ENCODE measurements at regions not wholly inside any gene's neighbourhood (a gene's known extent, or its start where the extent isn't known, plus 50 kb on each side); places are given as distances from the start of the nearest gene placed in this dataset.
"Not testable (repeated sequence)": the region's sequence is repeated elsewhere in the genome, so short reads cannot be mapped to it uniquely, and the experiment has no call there.

GRCh38 chr6:74720923-74721322, 484.9 kb downstream of the COL12A1 start:
- no peaks in the 10 kb centered on the region for H3K9me3 ChIP-seq
- H3K36me3 ChIP-seq: no peaks in the 10 kb centered on the region
- no peak for TF ChIP-seq CTCF (IDR thresholded peaks at IDR 0.05)
- no peaks in the 10 kb centered on the region for H3K27me3 ChIP-seq
- no peak overlapping the region for H3K4me3 ChIP-seq (ENCODE audit: low read depth in 1 of 2, low read length in 1 of 2)
- H3K27ac ChIP-seq: no peak overlapping the region
- no peaks in the 10 kb centered on the region for H3K4me1 ChIP-seq (ENCODE audit: control insufficient read depth in 1 of 2, insufficient read depth in 1 of 2, low read depth in 1 of 2, low read length in 1 of 2)

- Histone ChIP-seq H3K36me3 (no peaks in the 10 kb centered on the region), H3K4me3 (ENCODE audit: low read depth in 1 of 2, low read length in 1 of 2) (no peak overlapping the region), H3K9me3 (no peaks in the 10 kb centered on the region), H3K27ac (no peak overlapping the region), H3K27me3 (no peaks in the 10 kb centered on the region), H3K4me1 (ENCODE audit: control insufficient read depth in 1 of 2, insufficient read depth in 1 of 2, low read depth in 1 of 2, low read length in 1 of 2) (no peaks in the 10 kb centered on the region)
- no peak for TF ChIP-seq CTCF (IDR thresholded peaks at IDR 0.05)
Measured at GRCh38 chr6:74717591-74717990, 488.3 kb downstream of the COL12A1 start.

- H3K36me3 ChIP-seq: no peaks in the 10 kb centered on the region
- no peak overlapping the region for H3K4me3 ChIP-seq (ENCODE audit: low read depth in 1 of 2, low read length in 1 of 2)
- H3K27me3 ChIP-seq: no peaks in the 10 kb centered on the region
- H3K9me3 ChIP-seq: no peaks in the 10 kb centered on the region
- H3K4me1 ChIP-seq (ENCODE audit: control insufficient read depth in 1 of 2, insufficient read depth in 1 of 2, low read depth in 1 of 2, low read length in 1 of 2): no peaks in the 10 kb centered on the region
- H3K27ac ChIP-seq: no peak overlapping the region
- TF ChIP-seq CTCF (IDR thresholded peaks at IDR 0.05): no peak
Measured at GRCh38 chr6:74715355-74716085, 490.3 kb downstream of the COL12A1 start.

DNA sequence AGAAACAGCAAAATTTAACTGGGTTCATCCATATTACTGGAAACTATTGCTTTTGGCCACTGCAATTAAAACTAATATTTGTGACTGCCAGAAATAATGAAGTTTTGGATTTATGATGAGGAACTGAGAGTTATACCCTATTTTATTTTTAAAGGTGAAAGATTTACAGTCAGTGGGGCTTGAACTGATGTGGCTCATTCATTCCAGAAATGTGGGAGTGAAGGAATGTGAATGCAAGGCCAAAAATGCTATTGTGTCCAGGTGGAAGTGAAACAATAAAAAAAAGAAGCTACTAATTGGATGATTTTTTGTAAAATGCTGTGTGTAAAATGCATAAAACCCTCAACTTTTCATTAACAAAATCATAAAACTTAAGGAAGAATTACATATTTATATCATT, 491.9 kb downstream of the COL12A1 start:
- H3K9me3 ChIP-seq: no peaks in the 10 kb centered on the region
- TF ChIP-seq CTCF (IDR thresholded peaks at IDR 0.05): no peak
- H3K36me3 ChIP-seq: no peaks in the 10 kb centered on the region
- no peaks in the 10 kb centered on the region for H3K4me1 ChIP-seq (ENCODE audit: control insufficient read depth in 1 of 2, insufficient read depth in 1 of 2, low read depth in 1 of 2, low read length in 1 of 2)
- H3K27ac ChIP-seq: no peak overlapping the region
- no peak overlapping the region for H3K4me3 ChIP-seq (ENCODE audit: low read depth in 1 of 2, low read length in 1 of 2)
- H3K27me3 ChIP-seq: no peaks in the 10 kb centered on the region

DNA sequence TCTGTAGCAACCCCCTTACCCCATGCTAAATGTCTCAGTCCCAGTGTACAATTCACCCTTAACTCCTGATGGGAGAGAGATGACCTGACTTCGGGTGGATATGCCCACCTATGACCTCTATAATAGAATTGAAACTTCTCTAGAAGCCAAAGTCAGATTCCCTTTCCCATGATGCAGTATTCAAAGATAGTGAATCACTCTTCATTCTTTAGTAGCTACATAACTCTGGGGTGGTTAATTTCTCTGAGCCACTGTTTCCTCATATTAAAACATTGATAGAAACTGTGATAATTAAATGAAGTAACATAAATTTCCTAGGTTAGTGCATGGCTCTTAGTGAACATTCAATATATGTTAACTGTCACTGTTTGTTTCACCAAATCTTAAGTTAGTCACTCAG, 500.4 kb downstream of the COL12A1 start:
- no peak overlapping the region for H3K4me3 ChIP-seq (ENCODE audit: low read depth in 1 of 2, low read length in 1 of 2)
- no peaks in the 10 kb centered on the region for H3K27me3 ChIP-seq
- no peak overlapping the region for H3K27ac ChIP-seq
- H3K4me1 ChIP-seq (ENCODE audit: control insufficient read depth in 1 of 2, insufficient read depth in 1 of 2, low read depth in 1 of 2, low read length in 1 of 2): no peaks in the 10 kb centered on the region
- H3K36me3 ChIP-seq: no peaks in the 10 kb centered on the region
- H3K9me3 ChIP-seq: no peaks in the 10 kb centered on the region
- no peak for TF ChIP-seq CTCF (IDR thresholded peaks at IDR 0.05)

DNA sequence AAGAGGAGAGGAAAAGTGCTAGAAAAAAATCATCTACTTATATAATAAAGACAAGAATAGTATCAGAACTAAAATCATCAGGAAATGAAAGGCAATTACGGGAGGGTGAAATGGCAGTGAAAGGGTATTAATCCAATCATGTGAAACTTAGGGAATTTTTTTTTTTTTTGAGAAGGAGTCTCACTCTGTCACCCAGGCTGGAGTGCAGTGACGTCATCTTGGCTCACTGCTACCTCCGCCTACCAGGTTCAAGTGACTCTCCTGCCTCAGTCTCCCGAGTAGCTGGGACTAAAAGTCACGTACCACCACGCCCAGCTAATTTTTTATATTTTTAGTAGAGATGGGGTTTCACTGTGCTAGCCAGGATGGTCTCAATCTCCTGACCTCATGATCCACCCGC, 501.3 kb downstream of the COL12A1 start:
- not testable (repeated sequence) for H3K4me1 ChIP-seq (ENCODE audit: control insufficient read depth in 1 of 2, insufficient read depth in 1 of 2, low read depth in 1 of 2, low read length in 1 of 2); H3K36me3 ChIP-seq; H3K27ac ChIP-seq; H3K9me3 ChIP-seq; H3K27me3 ChIP-seq; H3K4me3 ChIP-seq (ENCODE audit: low read depth in 1 of 2, low read length in 1 of 2)
